ENCODE measurements at regions not wholly inside any gene's neighbourhood (a gene's known extent, or its start where the extent isn't known, plus 50 kb on each side); places are given as distances from the start of the nearest gene placed in this dataset.
"Not testable (repeated sequence)": the region's sequence is repeated elsewhere in the genome, so short reads cannot be mapped to it uniquely, and the experiment has no call there.

- H3K27ac ChIP-seq, result not testable (repeated sequence)
Measured at GRCh38 chr21:9572782-9573181, 948.6 kb upstream of the TPTE start.

GRCh38 chr21:9573528-9573927, 947.9 kb upstream of the TPTE start:
- H3K27ac ChIP-seq, result not testable (repeated sequence)

DNA sequence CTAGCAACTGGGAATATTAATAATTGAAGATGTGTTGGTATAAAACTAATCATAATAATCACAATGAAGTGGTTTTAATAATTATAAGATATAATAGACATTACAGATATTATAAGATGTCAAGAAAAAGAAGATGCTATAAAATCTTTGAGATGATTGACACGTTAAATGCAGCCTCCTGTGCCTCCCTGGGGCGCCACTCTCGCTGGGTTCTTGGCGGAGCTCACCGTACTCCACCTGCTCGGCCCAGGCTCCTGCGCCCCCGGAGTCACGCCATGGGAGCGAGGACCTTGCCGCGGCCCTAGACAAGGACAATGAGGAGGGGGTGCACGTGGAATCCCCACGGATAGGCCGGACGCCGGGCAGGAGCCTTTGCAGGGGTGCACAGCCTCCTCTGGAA, 942.1 kb upstream of the TPTE start:
- not testable (repeated sequence) for H3K27ac ChIP-seq

- H3K27ac ChIP-seq, result not testable (repeated sequence)
Measured at GRCh38 chr21:9587941-9588340, 933.4 kb upstream of the TPTE start.

DNA sequence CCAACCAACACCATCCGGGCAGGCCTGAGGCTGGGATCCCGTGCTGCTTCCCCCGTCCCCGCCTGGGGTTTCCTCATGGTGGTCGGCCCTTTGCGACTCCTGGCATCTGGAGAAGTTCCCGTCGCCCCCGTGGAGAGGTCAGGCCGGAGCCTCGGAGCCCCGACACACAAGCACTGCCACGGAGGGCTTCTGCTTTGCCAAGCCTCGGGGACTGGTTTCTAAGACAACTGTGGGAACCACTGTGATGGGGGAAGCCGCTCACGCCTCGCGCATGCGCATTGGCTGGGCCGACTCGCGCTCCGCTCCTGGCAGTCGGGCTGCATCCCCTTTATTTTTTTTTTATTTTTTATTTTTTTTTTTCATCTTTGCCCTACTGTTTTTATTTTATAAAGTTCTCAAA, 928.8 kb upstream of the TPTE start:
- H3K27ac ChIP-seq, result not testable (repeated sequence)

DNA sequence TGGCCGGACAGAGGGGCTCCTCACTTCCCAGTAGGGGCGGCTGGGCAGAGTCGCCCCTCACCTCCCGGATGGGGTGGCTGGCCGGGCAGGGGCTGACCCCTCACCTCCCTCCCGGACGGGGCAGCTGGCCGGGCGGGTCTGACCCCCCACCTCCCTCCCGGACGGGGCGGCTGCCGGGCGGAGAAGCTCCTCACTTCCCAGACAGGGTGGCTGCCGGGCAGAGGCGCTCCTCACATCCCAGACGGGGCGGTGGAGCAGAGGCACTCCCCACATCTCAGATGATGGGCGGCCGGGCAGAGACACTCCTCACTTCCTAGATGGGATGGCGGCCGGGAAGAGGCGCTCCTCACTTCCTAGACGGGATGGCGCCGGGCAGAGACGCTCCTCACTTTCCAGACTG, 927.7 kb upstream of the TPTE start:
- not testable (repeated sequence) for H3K27ac ChIP-seq

- H3K27ac ChIP-seq, result not testable (repeated sequence)
Measured at GRCh38 chr21:9614011-9614410, 907.4 kb upstream of the TPTE start.

DNA sequence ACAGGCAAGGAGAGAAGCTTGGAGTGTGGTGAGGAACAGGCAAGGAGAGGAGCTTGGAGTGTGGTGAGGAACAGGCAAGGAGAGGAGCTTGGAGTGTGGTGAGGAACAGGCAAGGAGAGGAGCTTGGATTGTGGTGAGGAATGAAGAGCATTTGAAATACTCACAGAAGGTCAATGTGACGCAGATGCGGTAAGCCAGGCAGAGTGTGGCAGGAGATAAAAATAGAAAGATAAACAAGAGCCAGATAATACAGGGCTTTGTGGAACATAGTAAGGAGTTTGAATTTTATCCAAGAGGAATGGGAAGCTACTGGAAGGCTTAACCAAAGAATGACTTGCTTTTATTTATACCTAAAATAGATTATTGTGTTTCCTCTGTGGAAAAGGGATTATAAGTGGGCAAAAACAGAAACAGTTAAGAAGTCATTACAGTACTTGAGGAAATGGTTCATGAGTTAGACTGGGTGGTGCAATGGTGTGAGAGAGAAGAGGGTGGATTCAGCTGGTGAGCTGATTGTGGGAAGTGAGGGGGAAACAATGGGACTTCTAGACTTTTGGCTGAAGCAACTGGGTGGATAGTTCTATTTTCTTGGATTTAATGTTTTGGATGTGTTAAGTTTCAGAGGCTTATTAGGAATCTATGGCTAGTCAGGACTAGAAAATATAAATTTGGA, 900.1 kb upstream of the TPTE start:
- H3K27ac ChIP-seq, result not testable (repeated sequence)

- not testable (repeated sequence) for H3K27ac ChIP-seq
Measured at GRCh38 chr21:9628051-9628450, 893.3 kb upstream of the TPTE start.

- not testable (repeated sequence) for H3K27ac ChIP-seq
Measured at GRCh38 chr21:9647409-9647808, 874.0 kb upstream of the TPTE start.

DNA sequence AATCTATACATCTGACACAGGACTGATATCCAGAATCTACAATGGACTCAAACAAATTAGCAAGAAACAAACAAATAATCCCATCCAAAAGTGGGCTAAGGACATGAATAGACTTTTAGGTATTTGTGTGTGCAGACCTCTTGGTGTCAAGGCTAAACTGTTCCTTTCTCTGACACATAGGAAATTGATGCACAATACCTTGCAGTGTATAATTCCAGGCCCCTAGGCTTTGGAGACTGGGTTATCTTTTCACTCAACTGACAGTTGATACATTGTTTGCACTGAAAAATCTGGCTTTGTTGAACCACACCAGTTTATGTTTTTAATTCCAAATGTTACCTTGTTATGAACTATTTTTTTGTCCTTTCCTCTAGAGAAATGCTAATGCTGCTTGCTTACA, 873.1 kb upstream of the TPTE start:
- H3K27ac ChIP-seq, result not testable (repeated sequence)

GRCh38 chr21:9648947-9649720, 872.2 kb upstream of the TPTE start:
- H3K27ac ChIP-seq, result not testable (repeated sequence)

GRCh38 chr21:9652819-9653218, 868.6 kb upstream of the TPTE start:
- H3K27ac ChIP-seq, result not testable (repeated sequence)

DNA sequence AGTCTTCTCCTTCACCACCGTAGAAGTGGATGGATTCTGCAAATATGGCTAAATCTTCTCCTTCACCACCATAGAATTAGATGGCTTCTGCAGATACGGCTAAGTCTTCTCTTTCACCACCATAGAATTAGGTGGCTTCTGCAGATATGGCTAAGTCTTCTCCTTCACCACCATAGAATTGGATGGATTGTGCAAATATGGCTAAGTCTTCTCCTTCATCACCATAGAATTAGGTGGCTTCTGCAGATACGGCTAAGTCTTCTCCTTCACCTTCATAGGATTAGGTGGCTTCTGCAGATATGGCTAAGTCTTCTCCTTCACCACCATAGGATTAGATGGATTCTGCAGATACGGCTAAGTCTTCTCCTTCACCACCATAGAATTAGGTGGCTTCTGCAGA, 866.2 kb upstream of the TPTE start:
- H3K27ac ChIP-seq, result not testable (repeated sequence)

- H3K27ac ChIP-seq, result not testable (repeated sequence)
Measured at GRCh38 chr21:9656455-9656854, 864.9 kb upstream of the TPTE start.

GRCh38 chr21:9657779-9658178, 863.6 kb upstream of the TPTE start:
- not testable (repeated sequence) for H3K27ac ChIP-seq

- not testable (repeated sequence) for H3K27ac ChIP-seq
Measured at GRCh38 chr21:9659877-9660276, 861.5 kb upstream of the TPTE start.

GRCh38 chr21:9663914-9664729, 857.3 kb upstream of the TPTE start:
- not testable (repeated sequence) for H3K27ac ChIP-seq

GRCh38 chr21:9675811-9676210, 845.6 kb upstream of the TPTE start:
- H3K27ac ChIP-seq, result not testable (repeated sequence)

- not testable (repeated sequence) for H3K27ac ChIP-seq
Measured at GRCh38 chr21:9679029-9679428, 842.4 kb upstream of the TPTE start.

DNA sequence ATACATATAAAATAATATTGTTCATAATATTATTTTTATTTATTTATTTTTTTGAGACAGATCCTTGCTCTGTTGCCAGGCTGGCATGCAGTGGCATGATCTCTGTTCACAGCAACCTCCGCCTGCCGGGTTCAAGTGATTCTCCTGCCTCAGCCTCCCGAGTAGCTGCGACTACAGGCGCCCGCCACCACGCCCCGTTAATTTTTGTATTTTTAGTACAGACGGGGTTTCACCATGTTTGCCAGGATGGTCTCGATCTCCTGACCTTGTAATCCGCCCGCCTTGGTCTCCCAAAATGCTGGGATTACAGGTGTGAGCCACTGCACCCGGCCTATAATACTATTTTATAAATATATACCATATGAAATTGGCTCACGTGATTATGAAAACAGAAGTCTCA, 832.4 kb upstream of the TPTE start:
- H3K27ac ChIP-seq, result not testable (repeated sequence)

DNA sequence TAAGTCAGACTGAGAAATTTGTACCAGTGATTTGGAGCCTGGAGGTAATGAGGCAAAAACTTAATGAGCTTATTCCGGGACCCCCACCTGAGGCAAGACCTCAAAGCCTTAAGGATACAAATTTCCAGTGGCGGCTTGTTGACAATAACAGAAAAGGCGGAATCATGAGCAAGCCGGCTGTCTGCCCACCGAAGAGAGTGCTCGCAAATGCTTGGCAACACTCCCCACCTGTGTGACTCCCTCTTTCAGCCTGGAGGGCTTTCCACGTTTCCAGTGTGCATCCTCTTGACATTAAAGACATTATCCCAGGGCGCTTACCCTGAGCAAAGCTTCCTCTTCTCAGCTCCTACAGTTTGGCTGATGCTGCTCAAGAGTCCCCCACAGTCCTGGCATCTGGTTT, 830.4 kb upstream of the TPTE start:
- not testable (repeated sequence) for H3K27ac ChIP-seq

DNA sequence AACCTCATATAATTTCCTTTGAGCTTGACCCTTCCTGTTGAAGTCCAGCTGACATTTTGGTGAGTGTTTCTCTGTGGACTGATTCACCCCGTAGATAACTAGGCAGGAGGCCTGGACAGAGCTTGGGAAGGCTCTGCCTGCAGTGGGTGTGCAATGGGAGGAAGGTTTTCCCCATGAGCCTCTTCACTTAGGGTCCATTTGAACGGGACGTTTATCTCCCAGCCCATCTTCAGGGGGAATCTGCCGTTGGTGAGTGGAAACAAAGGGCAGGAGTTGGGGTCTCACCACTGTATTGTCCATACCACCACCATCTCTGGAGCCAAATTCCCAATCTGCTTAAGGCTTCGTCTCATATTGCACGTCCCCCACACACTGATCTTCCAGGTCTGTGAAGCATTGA, 825.6 kb upstream of the TPTE start:
- H3K27ac ChIP-seq, result not testable (repeated sequence)
